Esophagus squamous epithelium (tissue), 4 donors: ENCODE measurements at regions not wholly inside any gene's neighbourhood (a gene's known extent, or its start where the extent isn't known, plus 50 kb on each side); places are given as distances from the start of the nearest gene placed in this dataset.

Experiments used
- POLR2A ChIP-seq, 4 donors: fragments of 450-650 bp; IDR thresholded peaks; one replicate each; pipeline ENCODE4 v1.6.1; 2017; ENCODE audit warnings: antibody characterized with exemption in 4 of 4, mild to moderate bottlenecking in 4 of 4, moderate library complexity in 3 of 4
- TF ChIP-seq, protein P1 (sequence below), 6 experiments: fragments of 450-650 bp in 4 of 6; fragments of 200-600 bp in 2 of 6; sonication (generic) in 2 of 6; IDR thresholded peaks; one replicate each; pipeline ENCODE4 v1.5.1; 2016 to 2019; ENCODE audit warnings: antibody characterized with exemption in 6 of 6, mild to moderate bottlenecking in 4 of 6, moderate library complexity in 4 of 6

- TF ChIP-seq, protein P1, sequence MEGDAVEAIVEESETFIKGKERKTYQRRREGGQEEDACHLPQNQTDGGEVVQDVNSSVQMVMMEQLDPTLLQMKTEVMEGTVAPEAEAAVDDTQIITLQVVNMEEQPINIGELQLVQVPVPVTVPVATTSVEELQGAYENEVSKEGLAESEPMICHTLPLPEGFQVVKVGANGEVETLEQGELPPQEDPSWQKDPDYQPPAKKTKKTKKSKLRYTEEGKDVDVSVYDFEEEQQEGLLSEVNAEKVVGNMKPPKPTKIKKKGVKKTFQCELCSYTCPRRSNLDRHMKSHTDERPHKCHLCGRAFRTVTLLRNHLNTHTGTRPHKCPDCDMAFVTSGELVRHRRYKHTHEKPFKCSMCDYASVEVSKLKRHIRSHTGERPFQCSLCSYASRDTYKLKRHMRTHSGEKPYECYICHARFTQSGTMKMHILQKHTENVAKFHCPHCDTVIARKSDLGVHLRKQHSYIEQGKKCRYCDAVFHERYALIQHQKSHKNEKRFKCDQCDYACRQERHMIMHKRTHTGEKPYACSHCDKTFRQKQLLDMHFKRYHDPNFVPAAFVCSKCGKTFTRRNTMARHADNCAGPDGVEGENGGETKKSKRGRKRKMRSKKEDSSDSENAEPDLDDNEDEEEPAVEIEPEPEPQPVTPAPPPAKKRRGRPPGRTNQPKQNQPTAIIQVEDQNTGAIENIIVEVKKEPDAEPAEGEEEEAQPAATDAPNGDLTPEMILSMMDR (IDR thresholded peaks at IDR 0.05) = no peak
- no peak for TF ChIP-seq POLR2A (IDR thresholded peaks at IDR 0.05)
Observed at GRCh38 chr2:403682-404081, 115.8 kb upstream of the ALKAL2 start.
